Mesendoderm (in vitro differentiated cells): ENCODE measurements at regions not wholly inside any gene's neighbourhood (a gene's known extent, or its start where the extent isn't known, plus 50 kb on each side); places are given as distances from the start of the nearest gene placed in this dataset.

ENCODE experiments used
- DNase-seq: peaks from one replicate; pipeline ENCODE4 v3.0.0; 2013
- H2AK5ac ChIP-seq: 2 replicates; pipeline ENCODE4 v1.6.1; 2013; ENCODE audit warnings: low read length, inconsistent platforms
- H2BK120ac ChIP-seq: 2 replicates; pipeline ENCODE4 v1.6.1; 2013; ENCODE audit warnings: low read depth, mild to moderate bottlenecking, low read length, moderate library complexity, mixed read lengths
- H2BK15ac ChIP-seq: replicated peaks from 2 replicates; pipeline ENCODE4 v1.6.1; 2013; ENCODE audit warnings: low read depth, mild to moderate bottlenecking, moderate library complexity
- H2BK5ac ChIP-seq: 2 replicates; pipeline ENCODE4 v1.6.1; 2013; ENCODE audit warnings: low read length, inconsistent platforms
- H3K18ac ChIP-seq: 2 replicates; pipeline ENCODE4 v1.6.1; 2013; ENCODE audit warnings: mild to moderate bottlenecking, low read length, mixed read lengths
- H3K23ac ChIP-seq: one replicate; pipeline ENCODE4 v1.6.1; 2013; ENCODE audit warnings: low read length
- H3K27ac ChIP-seq: 2 replicates; pipeline ENCODE4 v1.5.1; 2013; ENCODE audit warnings: low read depth, mild to moderate bottlenecking, inconsistent platforms, low read length, moderate library complexity
- H3K27me3 ChIP-seq: 2 replicates; pipeline ENCODE4 v1.6.1; 2013; ENCODE audit warnings: low read length, control low read depth, mild to moderate bottlenecking, inconsistent platforms; ENCODE audit not compliant: insufficient read depth, poor library complexity
- H3K36me3 ChIP-seq: 2 replicates; pipeline ENCODE4 v1.6.1; 2013; ENCODE audit warnings: low read length, inconsistent platforms; ENCODE audit not compliant: control insufficient read depth, insufficient read depth
- H3K4ac ChIP-seq: one replicate; pipeline ENCODE4 v1.6.1; 2013; ENCODE audit warnings: low read depth, mild to moderate bottlenecking, low read length, moderate library complexity
- H3K4me1 ChIP-seq: 2 replicates; pipeline ENCODE4 v1.6.1; 2013; ENCODE audit warnings: low read depth, low read length, inconsistent platforms; ENCODE audit not compliant: control insufficient read depth
- H3K4me2 ChIP-seq: 2 replicates; pipeline ENCODE4 v1.6.1; 2013; ENCODE audit warnings: low read length
- H3K4me3 ChIP-seq: 2 replicates; pipeline ENCODE4 v1.5.1; 2013; ENCODE audit warnings: mild to moderate bottlenecking, low read length
- H3K56ac ChIP-seq: one replicate; pipeline ENCODE4 v1.6.1; 2013; ENCODE audit warnings: low read length
- H3K79me1 ChIP-seq: 2 replicates; pipeline ENCODE4 v1.6.1; 2013; ENCODE audit warnings: low read length, inconsistent platforms
- H3K79me2 ChIP-seq: 2 replicates; pipeline ENCODE4 v1.6.1; 2013; ENCODE audit warnings: mild to moderate bottlenecking, low read length; ENCODE audit not compliant: control insufficient read depth, insufficient read depth
- H3K9ac ChIP-seq: 2 replicates; pipeline ENCODE4 v1.6.1; 2013; ENCODE audit warnings: low read length, inconsistent platforms
- H4K5ac ChIP-seq: one replicate; pipeline ENCODE4 v1.6.1; 2013; ENCODE audit warnings: low read length
- H4K8ac ChIP-seq: one replicate; pipeline ENCODE4 v1.6.1; 2013; ENCODE audit warnings: low read depth, mild to moderate bottlenecking, control low read depth, low read length, moderate library complexity
- WGBS: extraction: QIAGEN DNeasy Blood & Tissue Kit; methylation state at CpG from one replicate; pipeline ENCODE4 v1.1.7; 2013; ENCODE audit warnings: low lambda C conversion rate, missing lambda C conversion rate; ENCODE audit not compliant: insufficient coverage; ENCODE audit errors: extremely low coverage; 5-methylcytosine and 5-hydroxymethylcytosine counted together

GRCh38 chr9:90464978-90465377, 177.6 kb downstream of the DIRAS2 start:
- Histone ChIP-seq H3K23ac (no peak overlapping the region), H3K56ac (no peak overlapping the region), H3K79me1 (no peaks in the 10 kb centered on the region), H2BK5ac (no peak overlapping the region), H3K4ac (no peak overlapping the region), H3K9ac (no peak overlapping the region), H3K18ac (no peak overlapping the region), H2AK5ac (no peak overlapping the region), H3K27me3 (no peaks in the 10 kb centered on the region), H3K4me1 (no peaks in the 10 kb centered on the region), H2BK120ac (no peak overlapping the region), H4K8ac (no peak overlapping the region), H3K36me3 (no peaks in the 10 kb centered on the region), H3K27ac (no peak overlapping the region), H3K4me2 (no peak overlapping the region), H4K5ac (no peak overlapping the region), H3K4me3 (no peak overlapping the region), H2BK15ac (no peak overlapping the region), H3K79me2 (no peaks in the 10 kb centered on the region)
- WGBS, result no CpG with 5 or more reads among the region's 2 CpGs
- no peak for DNase-seq

- Histone ChIP-seq H4K5ac (no peak overlapping the region), H2BK5ac (no peak overlapping the region), H3K27me3 (no peaks in the 10 kb centered on the region), H4K8ac (no peak overlapping the region), H3K4ac (no peak overlapping the region), H3K56ac (no peak overlapping the region), H3K4me1 (no peaks in the 10 kb centered on the region), H3K23ac (no peak overlapping the region), H3K9ac (no peak overlapping the region), H2BK15ac (no peak overlapping the region), H3K79me1 (no peaks in the 10 kb centered on the region), H3K4me2 (no peak overlapping the region), H3K4me3 (no peak overlapping the region), H3K27ac (no peak overlapping the region), H2BK120ac (no peak overlapping the region), H2AK5ac (no peak overlapping the region), H3K36me3 (no peaks in the 10 kb centered on the region), H3K18ac (no peak overlapping the region), H3K79me2 (no peaks in the 10 kb centered on the region)
- WGBS, result no CpG with 5 or more reads among the region's 3 CpGs
- no peak for DNase-seq
Observed at GRCh38 chr9:90466441-90466840, 176.2 kb downstream of the DIRAS2 start.

GRCh38 chr9:90469435-90469834, 173.2 kb downstream of the DIRAS2 start:
- DNase-seq, result no peak
- no peaks in the 10 kb centered on the region for H3K27me3 ChIP-seq
- H3K9ac ChIP-seq, result no peak overlapping the region
- no peak overlapping the region for H3K56ac ChIP-seq
- H2AK5ac ChIP-seq, result no peak overlapping the region
- H3K4me1 ChIP-seq, result no peaks in the 10 kb centered on the region
- no peak overlapping the region for H4K8ac ChIP-seq
- H3K27ac ChIP-seq, result no peak overlapping the region
- no peak overlapping the region for H2BK5ac ChIP-seq
- no peak overlapping the region for H3K4me3 ChIP-seq
- no peaks in the 10 kb centered on the region for H3K36me3 ChIP-seq
- no peaks in the 10 kb centered on the region for H3K79me1 ChIP-seq
- H3K79me2 ChIP-seq, result no peaks in the 10 kb centered on the region
- H2BK15ac ChIP-seq, result no peak overlapping the region
- H2BK120ac ChIP-seq, result no peak overlapping the region
- no CpG with 5 or more reads among the region's 8 CpGs for WGBS
- H4K5ac ChIP-seq, result no peak overlapping the region
- no peak overlapping the region for H3K18ac ChIP-seq
- no peak overlapping the region for H3K4me2 ChIP-seq
- H3K4ac ChIP-seq, result no peak overlapping the region
- no peak overlapping the region for H3K23ac ChIP-seq

- Histone ChIP-seq H3K4me1 (no peaks in the 10 kb centered on the region), H2BK120ac (peak overlapping the region; percentile 45)
- WGBS, result no CpG with 5 or more reads among the region's 6 CpGs
Observed at GRCh38 chr9:90469865-90470387, 172.7 kb downstream of the DIRAS2 start.

GRCh38 chr9:90476058-90476457, 166.6 kb downstream of the DIRAS2 start:
- no peaks in the 10 kb centered on the region for H3K36me3 ChIP-seq
- peak; percentile 73 for DNase-seq
- no peak overlapping the region for H3K18ac ChIP-seq
- H2BK5ac ChIP-seq, result no peak overlapping the region
- no peak overlapping the region for H4K5ac ChIP-seq
- no peak overlapping the region for H2BK120ac ChIP-seq
- no peak overlapping the region for H3K56ac ChIP-seq
- H3K4me1 ChIP-seq, result peaks cover 14% of the 10 kb centered on the region
- H3K4ac ChIP-seq, result no peak overlapping the region
- H3K79me1 ChIP-seq, result no peaks in the 10 kb centered on the region
- H3K4me3 ChIP-seq, result no peak overlapping the region
- no peak overlapping the region for H2AK5ac ChIP-seq
- H3K27me3 ChIP-seq, result no peaks in the 10 kb centered on the region
- no peak overlapping the region for H4K8ac ChIP-seq
- no peak overlapping the region for H3K27ac ChIP-seq
- no peak overlapping the region for H3K9ac ChIP-seq
- no peak overlapping the region for H2BK15ac ChIP-seq
- no peak overlapping the region for H3K4me2 ChIP-seq
- no peaks in the 10 kb centered on the region for H3K79me2 ChIP-seq
- H3K23ac ChIP-seq, result no peak overlapping the region

More at GRCh38 chr9:90469865-90470387, 172.7 kb downstream of the DIRAS2 start:
- Histone ChIP-seq H4K5ac (no peak overlapping the region), H3K56ac (no peak overlapping the region), H2BK5ac (no peak overlapping the region), H3K27me3 (no peaks in the 10 kb centered on the region), H3K79me1 (no peaks in the 10 kb centered on the region), H3K4me3 (no peak overlapping the region), H2AK5ac (no peak overlapping the region), H2BK15ac (no peak overlapping the region), H3K9ac (no peak overlapping the region), H3K4me2 (no peak overlapping the region), H3K18ac (no peak overlapping the region), H3K79me2 (no peaks in the 10 kb centered on the region), H4K8ac (no peak overlapping the region), H3K36me3 (no peaks in the 10 kb centered on the region), H3K23ac (no peak overlapping the region), H3K4ac (no peak overlapping the region), H3K27ac (no peak overlapping the region)
- no peak for DNase-seq

- no CpG with 5 or more reads among the region's 2 CpGs for WGBS
- H3K9ac ChIP-seq, result no peak overlapping the region
- no peak overlapping the region for H3K18ac ChIP-seq
Observed at GRCh38 chr9:90477535-90477934, 165.1 kb downstream of the DIRAS2 start.

More at GRCh38 chr9:90477535-90477934, 165.1 kb downstream of the DIRAS2 start:
- Histone ChIP-seq H2AK5ac (peak overlapping the region; percentile 79), H2BK5ac (peak overlapping the region; percentile 96), H3K56ac (peak overlapping the region; percentile 61), H3K27me3 (no peaks in the 10 kb centered on the region), H2BK120ac (no peak overlapping the region), H4K5ac (no peak overlapping the region), H3K23ac (no peak overlapping the region), H3K36me3 (no peaks in the 10 kb centered on the region), H4K8ac (no peak overlapping the region), H3K4ac (no peak overlapping the region), H2BK15ac (no peak overlapping the region), H3K27ac (no peak overlapping the region), H3K4me3 (no peak overlapping the region), H3K79me1 (no peaks in the 10 kb centered on the region), H3K79me2 (no peaks in the 10 kb centered on the region), H3K4me1 (peaks cover 14% of the 10 kb centered on the region), H3K4me2 (no peak overlapping the region)
- DNase-seq, result no peak
